ENCODE measurements at regions not wholly inside any gene's neighbourhood (a gene's known extent, or its start where the extent isn't known, plus 50 kb on each side); places are given as distances from the start of the nearest gene placed in this dataset.

- Histone ChIP-seq H3K27me3 (no peaks in the 10 kb centered on the region), H3K36me3 (replicated peaks; ENCODE audit: insufficient read depth, low read depth) (no peaks in the 10 kb centered on the region), H3K9me3 (ENCODE audit: low read depth) (no peaks in the 10 kb centered on the region), H3K9me2 (replicated peaks; ENCODE audit: insufficient read depth) (no peaks in the 10 kb centered on the region), H3K4me1 (ENCODE audit: insufficient read depth) (no peaks in the 10 kb centered on the region), H3K27ac (no peak overlapping the region), H2AFZ (no peak overlapping the region), H3K4me2 (no peak overlapping the region), H4K20me1 (ENCODE audit: insufficient read depth, poor library complexity, severe bottlenecking) (no peaks in the 10 kb centered on the region), H3K4me3 (no peak overlapping the region), H3K79me2 (no peaks in the 10 kb centered on the region)
- WGBS (ENCODE audit: low lambda C conversion rate, missing lambda C conversion rate): 78% methylated on average over 7 of the region's 8 CpGs
- no peak for TF ChIP-seq EZH2 (IDR thresholded peaks at IDR 0.05; ENCODE audit: borderline replicate concordance)
- no peak for TF ChIP-seq EZH2phosphoT487 (IDR thresholded peaks at IDR 0.05; ENCODE audit: low read depth, severe bottlenecking, unreplicated experiment)
- no peak for TF ChIP-seq CTCF (IDR thresholded peaks at IDR 0.05; ENCODE audit: poor library complexity)
- DNase-seq (ENCODE audit: low spot score): no peak
Measured at GRCh38 chr10:124180044-124180745, 86.8 kb upstream of the CHST15 start.

GRCh38 chr10:124179308-124180043 lies 86.1 kb upstream of the CHST15 start:
- Histone ChIP-seq H3K9me3 (ENCODE audit: low read depth) (no peaks in the 10 kb centered on the region), H3K4me3 (no peak overlapping the region), H3K79me2 (no peaks in the 10 kb centered on the region), H4K20me1 (ENCODE audit: insufficient read depth, poor library complexity, severe bottlenecking) (no peaks in the 10 kb centered on the region), H3K4me2 (no peak overlapping the region), H3K27me3 (no peaks in the 10 kb centered on the region), H3K9me2 (replicated peaks; ENCODE audit: insufficient read depth) (no peaks in the 10 kb centered on the region), H3K27ac (no peak overlapping the region), H2AFZ (no peak overlapping the region), H3K4me1 (ENCODE audit: insufficient read depth) (no peaks in the 10 kb centered on the region), H3K36me3 (replicated peaks; ENCODE audit: insufficient read depth, low read depth) (no peaks in the 10 kb centered on the region)
- TF ChIP-seq EZH2phosphoT487 (IDR thresholded peaks at IDR 0.05; ENCODE audit: low read depth, severe bottlenecking, unreplicated experiment) (no peak), EZH2 (IDR thresholded peaks at IDR 0.05; ENCODE audit: borderline replicate concordance) (no peak)
- WGBS (ENCODE audit: low lambda C conversion rate, missing lambda C conversion rate): 94% methylated on average over 3 of the region's 3 CpGs
- no peak for DNase-seq (ENCODE audit: low spot score)

DNA sequence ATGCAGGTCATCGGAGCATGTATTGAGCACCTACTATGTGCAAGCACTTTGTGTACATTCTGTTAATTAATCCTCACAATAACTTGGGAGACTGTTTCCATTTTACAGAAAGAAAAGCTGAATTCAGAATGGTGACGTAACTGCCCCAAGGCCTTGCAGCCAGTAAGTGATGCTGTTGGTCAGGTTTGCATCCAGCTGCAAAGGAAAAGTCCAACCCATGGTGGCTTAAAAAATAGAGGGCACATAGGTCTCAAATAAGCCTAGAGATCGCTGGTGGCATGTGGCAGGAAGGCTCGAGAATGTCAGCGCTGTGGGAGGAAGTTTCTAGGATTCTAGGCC lies 83.8 kb upstream of the CHST15 start:
- Histone ChIP-seq H3K4me2 (no peak overlapping the region), H3K27me3 (no peaks in the 10 kb centered on the region), H3K9me2 (replicated peaks; ENCODE audit: insufficient read depth) (no peaks in the 10 kb centered on the region), H3K36me3 (replicated peaks; ENCODE audit: insufficient read depth, low read depth) (no peaks in the 10 kb centered on the region), H3K4me1 (ENCODE audit: insufficient read depth) (no peaks in the 10 kb centered on the region), H4K20me1 (ENCODE audit: insufficient read depth, poor library complexity, severe bottlenecking) (no peaks in the 10 kb centered on the region), H2AFZ (no peak overlapping the region), H3K27ac (no peak overlapping the region), H3K79me2 (no peaks in the 10 kb centered on the region), H3K9me3 (ENCODE audit: low read depth) (no peaks in the 10 kb centered on the region), H3K4me3 (no peak overlapping the region)
- TF ChIP-seq CTCF (IDR thresholded peaks at IDR 0.05; ENCODE audit: poor library complexity) (no peak), EZH2 (IDR thresholded peaks at IDR 0.05; ENCODE audit: borderline replicate concordance) (no peak), EZH2phosphoT487 (IDR thresholded peaks at IDR 0.05; ENCODE audit: low read depth, severe bottlenecking, unreplicated experiment) (no peak)
- WGBS (ENCODE audit: low lambda C conversion rate, missing lambda C conversion rate): 94% methylated on average over 5 of the region's 5 CpGs
- no peak for DNase-seq (ENCODE audit: low spot score)
